HG03066 (cell line): ENCODE measurements at regions not wholly inside any gene's neighbourhood (a gene's known extent, or its start where the extent isn't known, plus 50 kb on each side); places are given as distances from the start of the nearest gene placed in this dataset.

Experiments
- ATAC-seq: cut with Tn5 transposase; IDR thresholded peaks from one replicate; pipeline ENCODE4 v1.9.1; 2021; ENCODE audit warnings: low read depth; ENCODE audit not compliant: unreplicated experiment

GRCh38 chr17:68706356-68706920, 105.3 kb upstream of the FAM20A start:
- ATAC-seq, result no peak

DNA sequence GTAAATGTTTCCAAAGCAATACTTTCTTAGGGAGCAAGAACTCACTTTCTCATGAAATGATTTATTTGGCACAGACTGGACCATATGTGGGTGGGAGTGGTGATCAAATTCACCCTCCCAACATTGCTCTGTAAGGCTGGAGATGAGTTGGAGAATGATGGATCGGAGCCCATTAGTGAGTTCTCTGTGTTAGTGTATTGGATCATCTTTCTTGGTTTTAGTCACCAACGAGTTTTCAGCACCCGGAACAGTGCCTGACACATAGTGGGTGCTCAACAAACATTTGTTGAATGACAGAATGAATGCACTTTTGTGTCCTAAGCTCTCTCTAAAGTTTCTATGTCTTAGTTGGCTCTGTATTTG, 104.5 kb upstream of the FAM20A start:
- no peak for ATAC-seq

- no peak for ATAC-seq
Measured at GRCh38 chr17:68704871-68705713, 103.9 kb upstream of the FAM20A start.

GRCh38 chr17:68701046-68701445, 99.9 kb upstream of the FAM20A start:
- ATAC-seq, result no peak

- ATAC-seq, result no peak
Measured at GRCh38 chr17:68700421-68700820, 99.3 kb upstream of the FAM20A start.

- ATAC-seq, result no peak
Measured at GRCh38 chr17:68699936-68700335, 98.8 kb upstream of the FAM20A start.

GRCh38 chr17:68698746-68699145, 97.6 kb upstream of the FAM20A start:
- no peak for ATAC-seq

DNA sequence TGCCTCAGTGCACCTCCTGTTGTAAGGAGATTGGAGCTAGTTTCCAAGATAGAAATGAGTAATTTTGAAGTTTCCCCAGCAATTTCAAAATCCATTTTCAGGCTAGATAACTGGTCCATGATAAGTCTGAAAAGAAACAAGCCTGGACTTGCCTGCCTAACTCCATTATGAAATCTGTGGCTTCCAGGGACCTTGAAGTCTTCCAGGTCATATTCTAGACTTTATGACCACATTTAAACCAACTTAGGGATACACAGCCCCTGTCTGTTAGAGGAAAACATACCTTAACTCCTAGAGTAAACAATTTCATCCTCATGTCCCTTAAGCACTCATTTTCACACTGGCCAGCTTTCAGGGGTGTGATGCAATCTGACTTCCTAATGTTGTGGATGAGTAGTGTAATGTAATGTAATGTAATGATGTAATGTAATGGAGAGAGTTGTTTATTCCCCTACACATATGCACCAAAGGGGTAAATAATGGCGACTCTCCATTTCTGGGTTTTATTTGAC, 96.7 kb upstream of the FAM20A start:
- ATAC-seq, result no peak

- ATAC-seq, result no peak
Measured at GRCh38 chr17:68695659-68696058, 94.5 kb upstream of the FAM20A start.

DNA sequence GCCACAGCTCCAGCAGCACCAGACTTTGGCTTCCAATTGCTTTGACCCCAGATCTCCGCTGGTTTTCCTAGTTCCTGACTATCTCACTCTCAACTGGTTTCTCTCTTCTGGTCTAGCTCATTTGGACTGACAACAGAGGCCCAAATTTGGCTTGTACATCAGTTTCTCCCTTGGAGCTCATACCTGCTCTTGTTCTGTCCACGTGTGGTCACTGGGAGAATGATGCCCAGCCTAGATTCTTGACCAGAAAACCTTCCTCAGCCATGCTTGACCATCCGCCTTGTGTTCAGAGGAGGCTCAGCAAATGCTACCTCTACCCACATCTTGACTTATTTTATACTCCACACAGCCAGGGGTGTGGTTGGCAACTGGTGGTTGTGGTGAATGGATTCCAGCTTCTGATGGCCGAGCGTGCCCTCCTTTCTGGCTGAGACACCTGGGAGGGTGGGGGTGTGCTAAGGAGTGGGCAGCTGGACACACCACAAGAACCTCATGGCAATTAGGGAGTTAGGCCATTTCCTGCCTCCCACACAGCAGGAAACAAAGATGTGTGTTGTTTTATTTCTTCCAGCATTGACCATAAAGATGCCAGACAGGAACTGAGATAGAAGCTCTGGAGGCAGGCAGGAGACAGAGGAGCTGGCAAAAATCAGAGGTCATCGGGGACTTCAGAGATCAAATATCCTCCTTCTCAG, 93.8 kb upstream of the FAM20A start:
- no peak for ATAC-seq

DNA sequence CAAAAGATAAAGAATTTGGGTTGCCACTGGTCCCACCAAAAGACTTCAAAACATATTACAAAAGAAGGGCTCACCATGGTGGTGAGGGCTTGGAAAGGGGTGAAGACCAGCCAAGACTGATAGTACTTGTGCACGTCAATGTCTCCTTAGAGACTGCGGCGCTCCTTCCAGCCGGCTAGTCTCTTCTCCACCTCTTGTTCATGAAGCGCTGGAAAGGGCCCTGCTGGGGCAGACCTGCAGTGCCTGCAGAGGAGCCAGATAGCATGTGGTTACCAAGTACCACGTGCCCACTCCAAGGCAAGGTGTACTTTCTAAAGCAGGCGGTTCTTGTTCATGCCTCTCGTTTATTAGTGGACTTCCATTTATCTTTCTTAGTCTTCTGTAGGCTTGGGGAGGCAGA, 92.7 kb upstream of the FAM20A start:
- ATAC-seq, result no peak

- ATAC-seq, result no peak
Measured at GRCh38 chr17:68693466-68693865, 92.3 kb upstream of the FAM20A start.

DNA sequence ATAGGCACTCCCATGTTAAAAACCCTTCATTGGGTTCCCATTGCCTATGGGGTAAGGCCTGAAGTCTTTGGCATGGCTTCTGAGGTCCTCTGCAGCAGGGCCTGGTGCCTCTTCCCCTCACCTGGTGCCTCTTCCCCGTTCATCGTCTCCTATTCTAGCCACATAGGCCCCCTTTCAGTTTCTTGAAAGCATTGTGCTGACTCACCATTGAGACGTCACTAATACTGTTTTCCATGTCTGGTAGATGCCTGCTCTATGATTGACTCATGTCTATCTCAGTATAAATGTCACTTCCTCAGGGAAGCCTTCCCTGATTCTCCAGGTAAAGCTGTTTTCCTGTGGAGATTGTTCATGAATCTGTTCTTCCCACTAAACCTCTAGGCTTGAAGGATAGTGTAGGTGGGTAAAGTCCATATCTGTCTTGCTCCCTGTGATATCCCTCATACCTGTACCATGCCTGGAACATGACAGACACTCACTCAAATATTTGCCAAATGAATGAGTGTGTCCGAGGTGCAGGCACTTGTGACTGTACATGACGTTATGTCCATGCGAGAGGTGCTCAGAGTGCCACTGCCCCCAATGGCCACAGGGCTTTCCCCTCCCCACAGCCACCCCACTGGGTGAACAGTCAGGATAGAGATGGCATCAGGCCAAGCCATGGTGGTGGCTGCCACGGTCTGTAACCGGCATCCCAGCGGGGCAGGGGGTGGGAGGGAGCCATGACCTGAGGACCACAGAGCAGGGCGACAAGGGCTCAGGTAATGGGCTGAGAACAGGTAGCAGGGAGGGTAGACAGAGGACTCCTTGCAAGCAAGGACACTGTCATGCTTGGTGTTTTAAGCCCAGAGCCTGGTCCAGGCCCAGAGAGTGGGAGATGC, 85.2 kb upstream of the FAM20A start:
- no peak for ATAC-seq

- no peak for ATAC-seq
Measured at GRCh38 chr17:68684949-68685357, 83.8 kb upstream of the FAM20A start.

- ATAC-seq, result no peak
Measured at GRCh38 chr17:68682903-68683302, 81.7 kb upstream of the FAM20A start.

- no peak for ATAC-seq
Measured at GRCh38 chr17:68679882-68680281, 78.7 kb upstream of the FAM20A start.

DNA sequence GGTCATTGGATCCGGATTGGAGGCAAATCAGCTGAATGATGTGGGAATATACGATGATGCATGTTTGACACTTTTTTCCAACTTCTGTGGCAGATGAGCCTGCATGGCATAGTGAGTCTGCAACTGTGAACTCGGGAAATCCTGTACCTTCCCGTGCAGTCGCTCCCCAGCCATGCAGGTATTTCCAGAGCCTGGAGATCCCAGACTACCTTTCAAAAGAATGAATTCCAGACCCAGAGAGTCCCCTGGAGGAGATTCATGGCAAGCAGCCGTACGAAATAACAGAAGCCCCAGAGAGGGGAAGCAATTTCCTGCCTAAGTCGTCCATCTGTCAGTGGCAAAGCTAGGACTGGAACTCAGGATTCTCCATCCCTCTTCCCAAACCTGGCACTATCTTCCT, 75.7 kb upstream of the FAM20A start:
- ATAC-seq, result no peak

DNA sequence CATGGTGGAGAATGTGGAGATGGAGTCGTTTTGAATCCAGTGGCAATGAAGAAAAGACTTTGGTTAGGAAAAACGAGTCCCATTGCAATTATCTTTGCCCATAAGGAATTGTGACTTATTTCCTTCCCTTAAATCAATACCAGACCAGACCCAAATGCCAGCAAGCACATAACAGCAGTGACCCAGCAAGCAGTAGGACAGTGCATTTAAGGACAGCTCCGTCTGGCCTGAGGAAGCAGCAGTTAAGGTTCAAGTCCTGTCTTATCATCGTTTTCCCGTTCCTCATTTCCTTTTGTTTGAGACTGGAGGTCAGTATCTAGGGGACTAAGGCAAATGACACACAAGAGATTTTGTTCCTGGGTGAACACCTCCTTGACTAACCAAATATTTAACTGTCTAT, 74.6 kb upstream of the FAM20A start:
- no peak for ATAC-seq

DNA sequence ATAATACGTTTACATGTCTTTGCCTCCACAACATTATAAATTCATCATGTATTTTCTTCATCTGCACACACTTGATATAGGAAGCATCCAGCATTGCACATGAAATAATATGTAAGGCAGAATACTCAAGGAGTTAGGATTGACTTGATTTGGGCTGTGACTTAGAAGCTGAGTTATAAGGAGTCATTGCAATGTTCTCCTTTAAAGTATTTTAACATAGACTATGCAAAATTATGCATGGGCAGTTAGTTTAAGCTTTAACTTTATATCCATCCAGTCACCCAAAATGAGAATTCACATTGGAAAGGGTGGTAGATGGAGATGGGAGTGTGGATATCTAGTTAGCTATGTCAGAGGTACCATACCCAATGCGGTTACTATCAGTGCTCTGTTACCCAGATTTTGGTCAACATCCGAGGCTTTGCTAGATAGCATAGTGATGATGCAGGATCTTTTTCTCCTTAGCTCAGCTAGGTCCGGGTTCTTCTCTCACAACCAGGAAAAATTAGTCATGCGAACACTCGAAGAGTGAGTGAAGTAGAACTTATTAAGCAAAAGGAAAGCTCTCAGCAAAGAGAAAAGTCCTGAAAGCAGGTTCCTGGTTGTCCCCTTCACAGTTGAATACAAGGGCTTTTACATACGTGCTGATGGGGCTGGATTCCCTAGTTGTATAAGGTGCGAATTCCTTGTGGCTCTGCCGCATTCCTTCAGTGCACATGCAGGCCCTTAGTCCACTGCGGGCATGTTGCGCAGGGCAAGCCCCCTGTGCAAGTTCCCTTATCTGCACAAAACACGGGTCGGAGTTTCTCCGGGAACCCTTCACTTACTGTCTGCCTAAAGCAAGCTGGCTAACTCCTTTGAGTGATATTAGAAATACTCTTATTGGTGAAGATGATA, 73.1 kb upstream of the FAM20A start:
- no peak for ATAC-seq
